HL-60 (cell line): ENCODE measurements at regions not wholly inside any gene's neighbourhood (a gene's known extent, or its start where the extent isn't known, plus 50 kb on each side); places are given as distances from the start of the nearest gene placed in this dataset.

Experiments used
- CTCF ChIP-seq: IDR thresholded peaks from one replicate; pipeline ENCODE4 v1.5.1; 2011; ENCODE audit warnings: low read length, control low read depth, inconsistent platforms; ENCODE audit not compliant: insufficient read depth
- POLR2AphosphoS5 ChIP-seq: IDR thresholded peaks from 2 replicates; pipeline ENCODE4 v1.6.1; 2012; ENCODE audit warnings: low read depth
- TF ChIP-seq, protein P1 (sequence below): IDR thresholded peaks from 2 replicates; pipeline ENCODE4 v1.6.1; 2012; ENCODE audit warnings: low read depth; ENCODE audit not compliant: insufficient replicate concordance

DNA sequence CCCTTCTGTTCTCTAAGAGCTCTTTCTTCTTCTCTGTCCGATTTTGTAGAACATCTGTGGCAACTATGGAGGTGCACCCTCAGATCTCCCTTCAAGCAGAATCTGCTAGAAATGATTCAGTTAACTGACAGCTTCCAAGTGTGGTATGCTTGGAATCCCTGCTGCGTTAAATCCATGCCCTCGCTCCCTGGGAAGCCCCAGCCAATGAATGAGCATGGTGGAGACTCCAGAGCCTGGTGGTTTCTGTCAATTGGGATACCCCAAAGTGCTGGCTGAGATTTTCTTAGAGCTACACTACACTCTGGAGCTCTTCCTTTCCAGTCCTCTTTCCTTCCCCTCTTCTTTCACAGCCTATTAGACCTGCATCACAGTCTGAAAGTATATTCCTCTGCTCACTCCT is 116.3 kb upstream of the C1orf21 start:
- TF ChIP-seq, protein P1, sequence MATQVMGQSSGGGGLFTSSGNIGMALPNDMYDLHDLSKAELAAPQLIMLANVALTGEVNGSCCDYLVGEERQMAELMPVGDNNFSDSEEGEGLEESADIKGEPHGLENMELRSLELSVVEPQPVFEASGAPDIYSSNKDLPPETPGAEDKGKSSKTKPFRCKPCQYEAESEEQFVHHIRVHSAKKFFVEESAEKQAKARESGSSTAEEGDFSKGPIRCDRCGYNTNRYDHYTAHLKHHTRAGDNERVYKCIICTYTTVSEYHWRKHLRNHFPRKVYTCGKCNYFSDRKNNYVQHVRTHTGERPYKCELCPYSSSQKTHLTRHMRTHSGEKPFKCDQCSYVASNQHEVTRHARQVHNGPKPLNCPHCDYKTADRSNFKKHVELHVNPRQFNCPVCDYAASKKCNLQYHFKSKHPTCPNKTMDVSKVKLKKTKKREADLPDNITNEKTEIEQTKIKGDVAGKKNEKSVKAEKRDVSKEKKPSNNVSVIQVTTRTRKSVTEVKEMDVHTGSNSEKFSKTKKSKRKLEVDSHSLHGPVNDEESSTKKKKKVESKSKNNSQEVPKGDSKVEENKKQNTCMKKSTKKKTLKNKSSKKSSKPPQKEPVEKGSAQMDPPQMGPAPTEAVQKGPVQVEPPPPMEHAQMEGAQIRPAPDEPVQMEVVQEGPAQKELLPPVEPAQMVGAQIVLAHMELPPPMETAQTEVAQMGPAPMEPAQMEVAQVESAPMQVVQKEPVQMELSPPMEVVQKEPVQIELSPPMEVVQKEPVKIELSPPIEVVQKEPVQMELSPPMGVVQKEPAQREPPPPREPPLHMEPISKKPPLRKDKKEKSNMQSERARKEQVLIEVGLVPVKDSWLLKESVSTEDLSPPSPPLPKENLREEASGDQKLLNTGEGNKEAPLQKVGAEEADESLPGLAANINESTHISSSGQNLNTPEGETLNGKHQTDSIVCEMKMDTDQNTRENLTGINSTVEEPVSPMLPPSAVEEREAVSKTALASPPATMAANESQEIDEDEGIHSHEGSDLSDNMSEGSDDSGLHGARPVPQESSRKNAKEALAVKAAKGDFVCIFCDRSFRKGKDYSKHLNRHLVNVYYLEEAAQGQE, result no peak
- TF ChIP-seq CTCF, result no peak
- no peak for TF ChIP-seq POLR2AphosphoS5
